B cell (primary cell): ENCODE measurements at regions not wholly inside any gene's neighbourhood (a gene's known extent, or its start where the extent isn't known, plus 50 kb on each side); places are given as distances from the start of the nearest gene placed in this dataset.

ENCODE experiments used
- ATAC-seq: fragments of 200-7000 bp; cut with Tn5 transposase; one replicate; pipeline ENCODE4 v1.10.0; 2021; ENCODE audit warnings: low read depth, mild to moderate bottlenecking, moderate number of reproducible peaks, moderate library complexity
- CTCF ChIA-PET: fragments of 350-600 bp; sonication (Branson Sonifier 250); formaldehyde crosslinking; loops from one replicate; lab custom pipeline; 2021; ENCODE audit warnings: antibody characterized with exemption, inconsistent platforms; lab: Charles Lee
- POLR2A ChIA-PET: fragments of 350-600 bp; sonication (Branson Sonifier 250); formaldehyde crosslinking; loops from one replicate; lab custom pipeline; 2021; ENCODE audit warnings: antibody characterized with exemption; lab: Charles Lee
- DNase-seq: peaks from one replicate; pipeline ENCODE4 v3.0.0; 2013
- H2AFZ ChIP-seq: 2 replicates; pipeline ENCODE4 v1.6.1; 2012; ENCODE audit warnings: mild to moderate bottlenecking, low read depth, low read length; ENCODE audit not compliant: insufficient read depth, poor library complexity, severe bottlenecking
- H3K27ac ChIP-seq, 2 donors: 1 replicate in 1 of 2; 2 replicates in 1 of 2; pipeline ENCODE4 v1.5.1; 2012 to 2013; ENCODE audit warnings: low read length in 2 of 2, mild to moderate bottlenecking in 2 of 2, moderate library complexity in 1 of 2
- H3K27me3 ChIP-seq, 4 experiments: fragments of 200-600 bp in 1 of 4; sonication (generic) in 1 of 4; replicated peaks in 1 of 4; 1 replicate in 2 of 4; 2 replicates in 2 of 4; pipeline versions ENCODE4 v1.6.1 to v1.7.0; 2013 to 2016; ENCODE audit warnings: low read length in 3 of 4, mild to moderate bottlenecking in 2 of 4, mixed read lengths in 1 of 4, moderate library complexity in 1 of 4; ENCODE audit not compliant: insufficient read depth in 4 of 4, control insufficient read depth in 3 of 4; ENCODE audit errors: control extremely low read depth in 1 of 4
- H3K36me3 ChIP-seq, 2 experiments: replicated peaks in 1 of 2; 1 replicate in 1 of 2; 2 replicates in 1 of 2; pipeline versions ENCODE4 v1.6.1 to v1.7.1; 2013; ENCODE audit warnings: low read length in 1 of 2; ENCODE audit not compliant: insufficient read depth in 2 of 2, control insufficient read depth in 1 of 2; ENCODE audit errors: control extremely low read depth in 1 of 2, extremely low read depth in 1 of 2
- H3K4me1 ChIP-seq, 2 donors: fragments of 200-600 bp in 1 of 2; sonication (generic) in 1 of 2; 1 replicate in 1 of 2; 2 replicates in 1 of 2; pipeline versions ENCODE4 v1.5.1 to v1.6.1; 2013 to 2017; ENCODE audit warnings: low read length in 2 of 2; ENCODE audit not compliant: control insufficient read depth in 2 of 2, insufficient read depth in 2 of 2
- H3K4me2 ChIP-seq: replicated peaks from 2 replicates; pipeline ENCODE3; 2012; ENCODE audit warnings: mild to moderate bottlenecking, low read depth, low read length; ENCODE audit not compliant: poor library complexity, severe bottlenecking
- H3K4me3 ChIP-seq, 5 experiments: fragments of 200-600 bp in 1 of 5; sonication (generic) in 1 of 5; 1 replicate in 3 of 5; 2 replicates in 2 of 5; pipeline versions ENCODE4 v1.5.1 to v1.7.0; 2011 to 2016; ENCODE audit warnings: low read length in 4 of 5, mild to moderate bottlenecking in 4 of 5, low read depth in 2 of 5, control low read depth in 1 of 5, moderate library complexity in 1 of 5; ENCODE audit not compliant: insufficient read depth in 1 of 5; ENCODE audit errors: control extremely low read depth in 1 of 5, extremely low read depth in 1 of 5
- H3K79me2 ChIP-seq: fragments of 200-600 bp; sonication (generic); one replicate; pipeline ENCODE4 v1.6.0; 2016; ENCODE audit warnings: low read length; ENCODE audit not compliant: control insufficient read depth, insufficient read depth
- H3K9ac ChIP-seq: fragments of 200-600 bp; sonication (generic); 2 replicates; pipeline ENCODE4 v1.6.1; 2017; ENCODE audit warnings: mild to moderate bottlenecking, low read length, moderate library complexity
- H3K9me3 ChIP-seq, 3 donors: one replicate each; pipeline versions ENCODE4 v1.6.1 to v1.7.1; 2013; ENCODE audit warnings: low read length in 2 of 3; ENCODE audit not compliant: control insufficient read depth in 2 of 3, insufficient read depth in 1 of 3; ENCODE audit errors: control extremely low read depth in 1 of 3
- H4K20me1 ChIP-seq: 2 replicates; pipeline ENCODE4 v1.6.0; 2012; ENCODE audit warnings: mild to moderate bottlenecking, low read length; ENCODE audit not compliant: insufficient read depth, control insufficient read depth, poor library complexity, severe bottlenecking
- H3K27ac Mint-ChIP-seq: one replicate; pipeline ENCODE4 v1.8.0; 2021; ENCODE audit warnings: mixed read lengths
- H3K27me3 Mint-ChIP-seq: one replicate; pipeline ENCODE4 v1.8.0; 2021; ENCODE audit warnings: mixed read lengths
- H3K4me1 Mint-ChIP-seq: one replicate; pipeline ENCODE4 v1.8.0; 2021; ENCODE audit warnings: mixed read lengths
- H3K4me3 Mint-ChIP-seq: one replicate; pipeline ENCODE4 v1.8.0; 2021; ENCODE audit warnings: mixed read lengths
- H3K9me3 Mint-ChIP-seq: one replicate; pipeline ENCODE4 v1.8.0; 2022; ENCODE audit warnings: mixed read lengths; ENCODE audit not compliant: insufficient read depth
- EZH2 ChIP-seq: IDR thresholded peaks from 2 replicates; pipeline ENCODE4 v1.6.1; 2012; ENCODE audit warnings: borderline replicate concordance, low read depth, mild to moderate bottlenecking, moderate library complexity, low read length; ENCODE audit not compliant: insufficient read depth, poor library complexity, severe bottlenecking
- WGBS: methylation state at CpG from one replicate; pipeline ENCODE4 v1.1.5; 2013; ENCODE audit warnings: missing lambda C conversion rate; ENCODE audit not compliant: insufficient coverage; 5-methylcytosine and 5-hydroxymethylcytosine counted together
- intact Hi-C: fragments of 100-400 bp; cut with micrococcal nuclease; formaldehyde crosslinking; loops from one replicate; pipeline ENCODE4 v1.10.0; 2022
- TF ChIP-seq, protein P1 (sequence below): fragments of 200-600 bp; IDR thresholded peaks from one replicate; pipeline ENCODE4 v1.8.0; 2022; ENCODE audit warnings: antibody characterized with exemption, mild to moderate bottlenecking

DNA sequence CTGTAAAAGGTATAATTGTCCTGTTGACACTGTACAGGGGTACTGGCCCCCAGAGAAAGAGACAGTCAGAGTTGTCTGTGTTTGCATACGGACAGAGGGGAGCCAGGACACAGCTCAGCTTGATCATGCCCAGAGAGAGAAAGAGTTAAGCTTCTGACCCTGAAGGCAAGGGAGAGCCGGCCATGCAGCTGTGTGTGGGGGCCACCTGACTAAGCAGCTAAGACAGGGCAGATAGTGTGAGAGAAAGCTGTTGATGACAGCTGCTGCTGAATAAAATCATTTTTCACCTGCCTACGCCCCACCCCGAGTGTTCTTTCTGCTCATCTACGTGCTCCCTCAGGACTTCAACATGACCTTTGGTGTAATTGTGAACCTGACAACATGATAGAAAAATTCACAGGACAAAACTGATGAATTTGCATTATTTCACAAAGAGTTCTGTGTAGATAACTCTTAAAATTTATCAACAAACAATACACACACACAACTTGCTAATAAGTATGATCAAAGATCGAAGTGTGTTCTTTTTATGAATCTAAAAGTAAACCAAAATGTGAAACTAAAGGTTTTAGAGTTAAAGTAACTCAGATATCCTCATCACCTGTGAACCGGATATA, 1294.3 kb upstream of the ATXN8OS start:
- no peaks in the 10 kb centered on the region for H3K4me1 ChIP-seq
- H3K4me3 Mint-ChIP-seq: no peak overlapping the region
- no peak for DNase-seq
- no peaks in the 10 kb centered on the region for H3K79me2 ChIP-seq
- H3K27me3 Mint-ChIP-seq: no peaks in the 10 kb centered on the region
- intact Hi-C loops: no loop called here
- H4K20me1 ChIP-seq: no peaks in the 10 kb centered on the region
- no peak overlapping the region for H3K27ac ChIP-seq
- TF ChIP-seq, protein P1, sequence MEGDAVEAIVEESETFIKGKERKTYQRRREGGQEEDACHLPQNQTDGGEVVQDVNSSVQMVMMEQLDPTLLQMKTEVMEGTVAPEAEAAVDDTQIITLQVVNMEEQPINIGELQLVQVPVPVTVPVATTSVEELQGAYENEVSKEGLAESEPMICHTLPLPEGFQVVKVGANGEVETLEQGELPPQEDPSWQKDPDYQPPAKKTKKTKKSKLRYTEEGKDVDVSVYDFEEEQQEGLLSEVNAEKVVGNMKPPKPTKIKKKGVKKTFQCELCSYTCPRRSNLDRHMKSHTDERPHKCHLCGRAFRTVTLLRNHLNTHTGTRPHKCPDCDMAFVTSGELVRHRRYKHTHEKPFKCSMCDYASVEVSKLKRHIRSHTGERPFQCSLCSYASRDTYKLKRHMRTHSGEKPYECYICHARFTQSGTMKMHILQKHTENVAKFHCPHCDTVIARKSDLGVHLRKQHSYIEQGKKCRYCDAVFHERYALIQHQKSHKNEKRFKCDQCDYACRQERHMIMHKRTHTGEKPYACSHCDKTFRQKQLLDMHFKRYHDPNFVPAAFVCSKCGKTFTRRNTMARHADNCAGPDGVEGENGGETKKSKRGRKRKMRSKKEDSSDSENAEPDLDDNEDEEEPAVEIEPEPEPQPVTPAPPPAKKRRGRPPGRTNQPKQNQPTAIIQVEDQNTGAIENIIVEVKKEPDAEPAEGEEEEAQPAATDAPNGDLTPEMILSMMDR: no peak
- no peak for TF ChIP-seq EZH2
- no peak overlapping the region for H3K27ac Mint-ChIP-seq
- H3K36me3 ChIP-seq: no peaks in the 10 kb centered on the region
- no peak for ATAC-seq
- H3K27me3 ChIP-seq: no peaks in the 10 kb centered on the region
- no peak overlapping the region for H3K4me2 ChIP-seq
- CTCF ChIA-PET: no interaction called here
- H3K9me3 Mint-ChIP-seq: peaks cover 2% of the 10 kb centered on the region
- H3K9ac ChIP-seq: no peak overlapping the region
- H2AFZ ChIP-seq: no peak overlapping the region
- H3K9me3 ChIP-seq: no peaks in the 10 kb centered on the region
- no peaks in the 10 kb centered on the region for H3K4me1 Mint-ChIP-seq
- H3K4me3 ChIP-seq: no peak overlapping the region
- POLR2A ChIA-PET: no interaction called here
- 100% methylated on average over 1 of the region's 7 CpGs for WGBS

DNA sequence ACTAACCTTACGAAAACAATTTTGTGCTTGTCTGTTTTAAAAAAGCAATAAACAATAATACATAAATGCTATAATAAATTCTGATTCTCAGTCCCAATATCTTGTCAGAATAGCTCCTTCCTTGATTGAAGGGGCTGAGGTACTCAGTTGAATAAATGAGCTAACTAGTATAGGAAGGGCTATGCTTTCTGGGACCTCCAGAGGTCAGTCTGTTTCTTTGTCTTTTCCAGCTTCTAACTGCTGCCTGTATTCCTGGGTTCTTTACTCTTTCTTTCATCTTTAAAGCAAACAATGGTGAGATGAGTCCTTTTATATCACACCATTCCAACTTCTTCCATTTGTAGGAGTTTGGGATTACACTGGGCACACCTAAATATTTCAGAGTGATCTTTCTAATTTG, 1297.0 kb upstream of the ATXN8OS start:
- no peak overlapping the region for H3K4me2 ChIP-seq
- peaks cover 2% of the 10 kb centered on the region for H3K9me3 Mint-ChIP-seq
- no peak overlapping the region for H3K27ac Mint-ChIP-seq
- H3K4me3 Mint-ChIP-seq: no peak overlapping the region
- no peak overlapping the region for H3K9ac ChIP-seq
- no peak overlapping the region for H2AFZ ChIP-seq
- no peaks in the 10 kb centered on the region for H3K9me3 ChIP-seq
- H3K27me3 ChIP-seq: no peaks in the 10 kb centered on the region
- POLR2A ChIA-PET: no interaction called here
- no CpG with 5 or more reads among the region's 1 CpG for WGBS
- no peaks in the 10 kb centered on the region for H3K27me3 Mint-ChIP-seq
- CTCF ChIA-PET: no interaction called here
- no peaks in the 10 kb centered on the region for H4K20me1 ChIP-seq
- no peaks in the 10 kb centered on the region for H3K79me2 ChIP-seq
- DNase-seq: no peak
- H3K27ac ChIP-seq: no peak overlapping the region
- no peak for ATAC-seq
- no peaks in the 10 kb centered on the region for H3K4me1 ChIP-seq
- H3K36me3 ChIP-seq: no peaks in the 10 kb centered on the region
- TF ChIP-seq EZH2: no peak
- TF ChIP-seq, protein P1: no peak
- no peak overlapping the region for H3K4me3 ChIP-seq
- intact Hi-C loops: no loop called here
- no peaks in the 10 kb centered on the region for H3K4me1 Mint-ChIP-seq
